GM18909 (cell line): ENCODE measurements at regions not wholly inside any gene's neighbourhood (a gene's known extent, or its start where the extent isn't known, plus 50 kb on each side); places are given as distances from the start of the nearest gene placed in this dataset.
"Not testable (repeated sequence)": the region's sequence is repeated elsewhere in the genome, so short reads cannot be mapped to it uniquely, and the experiment has no call there.

Source experiments
- ATAC-seq: cut with Tn5 transposase; IDR thresholded peaks from one replicate; pipeline ENCODE4 v1.9.1; 2021; ENCODE audit warnings: mild to moderate bottlenecking; ENCODE audit not compliant: unreplicated experiment, poor library complexity

- no peak for ATAC-seq
These were observed 79.1 kb downstream of the CTH start for GRCh38 chr1:70490153-70490552.

GRCh38 chr1:70495370-70495769, 84.3 kb downstream of the CTH start:
- ATAC-seq: no peak

GRCh38 chr1:70496181-70496580, 85.1 kb downstream of the CTH start:
- ATAC-seq: no peak

GRCh38 chr1:70497152-70497551, 86.1 kb downstream of the CTH start:
- ATAC-seq: no peak

GRCh38 chr1:70498666-70499065, 87.6 kb downstream of the CTH start:
- no peak for ATAC-seq

GRCh38 chr1:70499695-70500094, 88.6 kb downstream of the CTH start:
- no peak for ATAC-seq

GRCh38 chr1:70503358-70503757, 92.3 kb downstream of the CTH start:
- no peak for ATAC-seq

- ATAC-seq: peak; percentile 98
These were observed 93.2 kb downstream of the CTH start for GRCh38 chr1:70504176-70504820.

GRCh38 chr1:70504821-70505193, 93.7 kb downstream of the CTH start:
- peak; percentile 25 for ATAC-seq

- ATAC-seq: not testable (repeated sequence)
These were observed 96.9 kb downstream of the CTH start for GRCh38 chr1:70507991-70508390.

GRCh38 chr1:70509996-70510876, 99.2 kb downstream of the CTH start:
- ATAC-seq: peak; percentile 88

GRCh38 chr1:70517444-70517843, 106.4 kb downstream of the CTH start:
- peak; percentile 67 for ATAC-seq

GRCh38 chr1:70518106-70518505, 107.0 kb downstream of the CTH start:
- ATAC-seq: peak; percentile 21

GRCh38 chr1:70528590-70529333, 117.7 kb downstream of the CTH start:
- ATAC-seq: peak; percentile 85

GRCh38 chr1:70536708-70537366, 125.8 kb downstream of the CTH start:
- ATAC-seq: no peak

GRCh38 chr1:70537788-70538187, 126.7 kb downstream of the CTH start:
- ATAC-seq: no peak

GRCh38 chr1:70542030-70542429, 131.0 kb downstream of the CTH start:
- ATAC-seq: no peak

GRCh38 chr1:70542856-70543255, 131.8 kb downstream of the CTH start:
- no peak for ATAC-seq

GRCh38 chr1:70546726-70547125, 135.7 kb downstream of the CTH start:
- no peak for ATAC-seq
